GM12878 (cell line): ENCODE measurements at regions not wholly inside any gene's neighbourhood (a gene's known extent, or its start where the extent isn't known, plus 50 kb on each side); places are given as distances from the start of the nearest gene placed in this dataset.

Experiments
- ATAC-seq: fragments of 200-7000 bp; cut with Tn5 transposase; 3 replicates; pipeline ENCODE4 v1.9.1; 2020; ENCODE audit warnings: mild to moderate bottlenecking, moderate library complexity
- BruUV-seq: library from RNA; stranded (reverse); fragments of 400-500 nt; replicated peaks from 2 replicates; lab custom pipeline; 2021; lab: Mats Ljungman, UMichigan
- CTCF ChIA-PET: fragments of 300-600 bp; sonication (Branson Sonifier 250); formaldehyde crosslinking; extraction: SDS; loops from one replicate; lab custom pipeline; 2021; ENCODE audit warnings: inconsistent platforms; lab: Yijun Ruan, JAX
- POLR2A ChIA-PET: fragments of 350-600 bp; formaldehyde crosslinking; extraction: SDS; loops from one replicate; lab custom pipeline; 2021; ENCODE audit warnings: inconsistent platforms; lab: Charles Lee
- RAD21 ChIA-PET: fragments of 300-600 bp; sonication (Branson Sonifier 250); formaldehyde crosslinking; loops from one replicate; lab custom pipeline; 2023; ENCODE audit warnings: antibody characterized with exemption; ENCODE audit not compliant: unreplicated experiment; lab: Charles Lee
- SMC1A ChIA-PET: fragments of 300-600 bp; sonication (Branson Sonifier 250); formaldehyde crosslinking; loops from one replicate; lab custom pipeline; 2023; ENCODE audit not compliant: unreplicated experiment, uncharacterized antibody; lab: Charles Lee
- DNase-seq: peaks from one replicate; pipeline ENCODE4 v3.0.0-alpha.2; 2011; ENCODE audit warnings: low read depth, low spot score
- FAIRE-seq: peaks from 3 replicates; lab custom pipeline; 2011; peaks lifted over from hg19 to GRCh38; lab: Jason Lieb, UNC
- H2AFZ ChIP-seq: 2 replicates; pipeline ENCODE4 v1.6.0; 2011; ENCODE audit warnings: low read depth, low read length, control low read depth; ENCODE audit not compliant: control insufficient read depth
- H3K27ac ChIP-seq: 2 replicates; pipeline ENCODE4 v1.5.1; 2011; ENCODE audit warnings: control low read depth; ENCODE audit not compliant: control insufficient read depth, insufficient read depth
- H3K27me3 ChIP-seq, 2 experiments: replicated peaks in 1 of 2; 2 replicates each; pipeline versions ENCODE4 v1.6.0 to v1.6.1; 2011; ENCODE audit warnings: low read length in 1 of 2; ENCODE audit not compliant: control insufficient read depth in 2 of 2, insufficient read depth in 2 of 2
- H3K36me3 ChIP-seq, 2 experiments: 2 replicates each; pipeline ENCODE4 v1.5.1; 2011; ENCODE audit warnings: low read length in 1 of 2; ENCODE audit not compliant: control insufficient read depth in 2 of 2, insufficient read depth in 2 of 2
- H3K4me1 ChIP-seq: 2 replicates; pipeline ENCODE4 v1.6.1; 2011; ENCODE audit warnings: mild to moderate bottlenecking, low read length, moderate library complexity, mixed read lengths; ENCODE audit not compliant: control insufficient read depth, insufficient read depth
- H3K4me2 ChIP-seq: 2 replicates; pipeline ENCODE4 v1.6.0; 2011; ENCODE audit warnings: control low read depth; ENCODE audit not compliant: control insufficient read depth, insufficient read depth
- H3K4me3 ChIP-seq: fragments of 200-600 bp; sonication (generic); 2 replicates; pipeline ENCODE4 v1.5.1; 2016
- H3K79me2 ChIP-seq: 2 replicates; pipeline ENCODE4 v1.6.0; 2011; ENCODE audit warnings: low read length; ENCODE audit not compliant: control insufficient read depth, insufficient read depth
- H3K9ac ChIP-seq: 2 replicates; pipeline ENCODE4 v1.8.0; 2011; ENCODE audit warnings: low read length, control low read depth, mixed read lengths; ENCODE audit not compliant: control insufficient read depth, insufficient read depth
- H3K9me3 ChIP-seq: replicated peaks from 3 replicates; pipeline ENCODE4 v1.5.1; 2011; ENCODE audit warnings: mild to moderate bottlenecking, low read length; ENCODE audit not compliant: control insufficient read depth, insufficient read depth
- H4K20me1 ChIP-seq: 2 replicates; pipeline ENCODE4 v1.6.0; 2011; ENCODE audit not compliant: control insufficient read depth, insufficient read depth
- CEBPB ChIP-seq, 2 experiments: fragments of 150-350 bp in 1 of 2; IDR thresholded peaks; 2 replicates each; pipeline ENCODE4 v1.6.1; 2012 to 2014; ENCODE audit warnings: low read depth in 2 of 2, low read length in 2 of 2, borderline replicate concordance in 1 of 2, inconsistent platforms in 1 of 2
- E4F1 ChIP-seq: fragments of 450-650 bp; IDR thresholded peaks from 2 replicates; pipeline ENCODE4 v1.6.1; 2018; ENCODE audit warnings: borderline replicate concordance, mild to moderate bottlenecking; ENCODE audit not compliant: partially characterized antibody
- EED ChIP-seq: sonication (generic); IDR thresholded peaks from 2 replicates; pipeline ENCODE4 v1.6.1; 2016; ENCODE audit warnings: antibody characterized with exemption, low read depth
- HDAC6 ChIP-seq: fragments of 200-600 bp; sonication (generic); IDR thresholded peaks from one replicate; pipeline ENCODE4 v1.8.0; 2017; ENCODE audit warnings: antibody characterized with exemption; ENCODE audit not compliant: unreplicated experiment
- IRF5 ChIP-seq: fragments of 450-650 bp; IDR thresholded peaks from 2 replicates; pipeline ENCODE4 v1.6.1; 2017; ENCODE audit warnings: borderline replicate concordance
- JUNB ChIP-seq: IDR thresholded peaks from 2 replicates; pipeline ENCODE4 v1.6.1; 2016; ENCODE audit warnings: antibody characterized with exemption, mild to moderate bottlenecking
- MTA3 ChIP-seq: IDR thresholded peaks from 2 replicates; pipeline ENCODE4 v1.6.1; 2012; ENCODE audit warnings: low read length, inconsistent platforms, borderline replicate concordance
- MYC ChIP-seq: IDR thresholded peaks from 2 replicates; pipeline ENCODE4 v1.6.1; 2011; ENCODE audit warnings: mild to moderate bottlenecking, low read length, moderate library complexity, inconsistent platforms; ENCODE audit not compliant: insufficient read depth, insufficient replicate concordance, insufficient read length, severe bottlenecking
- NFYA ChIP-seq: IDR thresholded peaks from 2 replicates; pipeline ENCODE4 v1.6.1; 2011; ENCODE audit warnings: low read depth, mild to moderate bottlenecking, low read length, improper control_type of control experiment, borderline replicate concordance
- SUPT20H ChIP-seq: IDR thresholded peaks from 2 replicates; pipeline ENCODE4 v1.6.1; 2011; ENCODE audit warnings: low read depth, mild to moderate bottlenecking, low read length, moderate library complexity, borderline replicate concordance; ENCODE audit not compliant: control insufficient read depth
- TBL1XR1 ChIP-seq: IDR thresholded peaks from 2 replicates; pipeline ENCODE4 v1.6.1; 2012; ENCODE audit warnings: low read depth, low read length, improper control_type of control experiment
- USF2 ChIP-seq: IDR thresholded peaks from 2 replicates; pipeline ENCODE4 v1.6.1; 2011; ENCODE audit warnings: low read depth, low read length, improper control_type of control experiment, borderline replicate concordance
- ZBTB11 ChIP-seq: fragments of 450-650 bp; formaldehyde crosslinking; IDR thresholded peaks from 2 replicates; pipeline ENCODE4 v1.5.0; 2022; ENCODE audit warnings: mild to moderate bottlenecking, missing genetic modification characterization
- WGBS: methylation state at CpG from one replicate; pipeline ENCODE4 v1.1.6; 2016; ENCODE audit warnings: low lambda C conversion rate; ENCODE audit not compliant: insufficient replicate concordance, insufficient coverage; ENCODE audit errors: missing lambda C conversion rate; 5-methylcytosine and 5-hydroxymethylcytosine counted together
- in situ Hi-C: fragments of 300-500 bp; cut with MboI; formaldehyde crosslinking; loops from 9 replicates; pipeline ENCODE4 v1.14.3; 2018; ENCODE audit warnings: mixed read lengths
- intact Hi-C: fragments of 100-400 bp; cut with micrococcal nuclease; formaldehyde crosslinking; loops from one replicate; pipeline ENCODE4 v1.14.2; 2022; ENCODE audit not compliant: unreplicated experiment

- no peaks in the 10 kb centered on the region for H3K79me2 ChIP-seq
- no peaks in the 10 kb centered on the region for H4K20me1 ChIP-seq
- ChIA-PET RAD21 (interaction anchor here (1.7 to 1.8 kb wide), 2 partner anchors 11 to 52 kb away, joined by 6 to 16 read pairs; no protein-coding TSS in a partner anchor), POLR2A (interaction anchor here (0.6 kb wide), 1 partner anchor 12 kb away, joined by 3 read pairs; no protein-coding TSS in a partner anchor), CTCF (interaction anchor here (0.7 to 2.5 kb wide), 3 partner anchors 12 to 149 kb away, joined by 3 to 7 read pairs (median 3); no protein-coding TSS in a partner anchor), SMC1A (interaction anchor here (1.1 to 3.1 kb wide), 4 partner anchors 9 to 171 kb away, joined by 3 to 12 read pairs (median 5); no protein-coding TSS in a partner anchor)
- in situ Hi-C loops: no loop called here
- intact Hi-C loops: loop anchor here (2.0 kb wide), 3 partner anchors 53 to 147 kb away; partner anchors contain the start of gene CEBPB
- no peak for DNase-seq
- no peaks in the 10 kb centered on the region for H3K36me3 ChIP-seq
- H3K4me3 ChIP-seq: no peak overlapping the region
- H3K9me3 ChIP-seq: no peaks in the 10 kb centered on the region
- no peak for FAIRE-seq
- peaks cover 53% of the 10 kb centered on the region for H3K4me1 ChIP-seq
- peak overlapping the region; percentile 95 for H3K4me2 ChIP-seq
- 87% methylated on average over 13 of the region's 13 CpGs for WGBS
- no peak overlapping the region for H3K9ac ChIP-seq
- no TSS peak for BruUV-seq
- no peak for ATAC-seq
- H3K27me3 ChIP-seq: no peaks in the 10 kb centered on the region
- no peak overlapping the region for H2AFZ ChIP-seq
- peak overlapping the region; percentile 93 for H3K27ac ChIP-seq
- no peak for TF ChIP-seq CEBPB (IDR thresholded peaks at IDR 0.05; ENCODE audit: borderline replicate concordance in 1 of 2, low read depth in 2 of 2, low read length in 2 of 2)
- TF ChIP-seq ZBTB11: no peak
- TF ChIP-seq NFYA: no peak
- no peak for TF ChIP-seq IRF5
- no peak for TF ChIP-seq TBL1XR1
- TF ChIP-seq SUPT20H: no peak
- no peak for TF ChIP-seq EED
- TF ChIP-seq USF2: no peak
- no peak for TF ChIP-seq HDAC6
- no peak for TF ChIP-seq E4F1
- no peak for TF ChIP-seq MYC
- TF ChIP-seq MTA3: no peak
- TF ChIP-seq JUNB: no peak
Measured at GRCh38 chr20:50337521-50338466, 147.2 kb downstream of the CEBPB start.
